T-helper 17 cell (primary cell): ENCODE measurements at regions not wholly inside any gene's neighbourhood (a gene's known extent, or its start where the extent isn't known, plus 50 kb on each side); places are given as distances from the start of the nearest gene placed in this dataset.

Source experiments
- ATAC-seq: fragments of 150-1000 bp; cut with Tn5 transposase; 2 replicates; pipeline ENCODE4 v1.10.0; 2021; ENCODE audit warnings: mild to moderate bottlenecking, moderate library complexity
- DNase-seq, 3 donors: peaks; one replicate each; pipeline versions ENCODE4 v3.0.0 to v3.0.0-alpha.2; 2020 to 2021
- H3K9me3 ChIP-seq: one replicate; pipeline ENCODE4 v1.7.0; 2013; ENCODE audit warnings: low read length, mild to moderate bottlenecking; ENCODE audit not compliant: control insufficient read depth, poor library complexity, severe bottlenecking
- H3K27ac Mint-ChIP-seq: one replicate; pipeline ENCODE4 v1.8.0; 2022; ENCODE audit warnings: mild to moderate bottlenecking, moderate library complexity, mixed read lengths
- H3K27me3 Mint-ChIP-seq: one replicate; pipeline ENCODE4 v1.8.0; 2022; ENCODE audit warnings: mixed read lengths
- H3K36me3 Mint-ChIP-seq: one replicate; pipeline ENCODE4 v1.8.0; 2022; ENCODE audit warnings: low read depth, mixed read lengths
- H3K4me1 Mint-ChIP-seq: one replicate; pipeline ENCODE4 v1.8.0; 2022; ENCODE audit warnings: mild to moderate bottlenecking, mixed read lengths
- H3K4me3 Mint-ChIP-seq: one replicate; pipeline ENCODE4 v1.8.0; 2022; ENCODE audit warnings: mild to moderate bottlenecking, moderate library complexity, mixed read lengths

- no peak overlapping the region for H3K4me3 Mint-ChIP-seq
- no peak for DNase-seq
- H3K27ac Mint-ChIP-seq = no peak overlapping the region
- peaks cover 24% of the 10 kb centered on the region for H3K27me3 Mint-ChIP-seq
- no peak for ATAC-seq
- no peaks in the 10 kb centered on the region for H3K36me3 Mint-ChIP-seq
- no peaks in the 10 kb centered on the region for H3K9me3 ChIP-seq
- H3K4me1 Mint-ChIP-seq = no peaks in the 10 kb centered on the region
These were observed 238.2 kb downstream of the EFNB2 start for GRCh38 chr13:106297283-106297682.

- ATAC-seq (no peak), DNase-seq (no peak)
- no peak overlapping the region for H3K27ac Mint-ChIP-seq
- H3K27me3 Mint-ChIP-seq = peaks cover 24% of the 10 kb centered on the region
- H3K4me1 Mint-ChIP-seq = no peaks in the 10 kb centered on the region
- H3K4me3 Mint-ChIP-seq = no peak overlapping the region
- no peaks in the 10 kb centered on the region for H3K36me3 Mint-ChIP-seq
- no peaks in the 10 kb centered on the region for H3K9me3 ChIP-seq
These were observed 238.7 kb downstream of the EFNB2 start for GRCh38 chr13:106296723-106297122.

- no peak overlapping the region for H3K27ac Mint-ChIP-seq
- ATAC-seq (no peak), DNase-seq (no peak)
- H3K36me3 Mint-ChIP-seq = no peaks in the 10 kb centered on the region
- H3K9me3 ChIP-seq = no peaks in the 10 kb centered on the region
- H3K4me1 Mint-ChIP-seq = no peaks in the 10 kb centered on the region
- H3K4me3 Mint-ChIP-seq = no peak overlapping the region
- H3K27me3 Mint-ChIP-seq = peaks cover 24% of the 10 kb centered on the region
These were observed 239.5 kb downstream of the EFNB2 start for GRCh38 chr13:106295971-106296370.

GRCh38 chr13:106291006-106291405 is 244.5 kb downstream of the EFNB2 start:
- H3K27ac Mint-ChIP-seq = no peak overlapping the region
- ATAC-seq = no peak
- no peak overlapping the region for H3K4me3 Mint-ChIP-seq

GRCh38 chr13:106287351-106287750 is 248.1 kb downstream of the EFNB2 start:
- Mint-ChIP-seq H3K27ac (no peak overlapping the region), H3K27me3 (peaks cover 4% of the 10 kb centered on the region), H3K4me3 (no peak overlapping the region), H3K4me1 (no peaks in the 10 kb centered on the region), H3K36me3 (no peaks in the 10 kb centered on the region)
- DNase-seq = no peak
- no peaks in the 10 kb centered on the region for H3K9me3 ChIP-seq
- no peak for ATAC-seq

More at GRCh38 chr13:106291006-106291405, 244.5 kb downstream of the EFNB2 start:
- Mint-ChIP-seq H3K27me3 (peaks cover 11% of the 10 kb centered on the region), H3K4me1 (no peaks in the 10 kb centered on the region), H3K36me3 (no peaks in the 10 kb centered on the region)
- no peak for DNase-seq
- H3K9me3 ChIP-seq = no peaks in the 10 kb centered on the region

GRCh38 chr13:106286811-106287210 is 248.7 kb downstream of the EFNB2 start:
- ATAC-seq (no peak), DNase-seq (no peak)
- Mint-ChIP-seq H3K36me3 (no peaks in the 10 kb centered on the region), H3K27ac (no peak overlapping the region), H3K4me1 (no peaks in the 10 kb centered on the region), H3K27me3 (peaks cover 4% of the 10 kb centered on the region), H3K4me3 (no peak overlapping the region)
- H3K9me3 ChIP-seq = no peaks in the 10 kb centered on the region

GRCh38 chr13:106284358-106284757 is 251.1 kb downstream of the EFNB2 start:
- Mint-ChIP-seq H3K4me3 (no peak overlapping the region), H3K27ac (no peak overlapping the region), H3K36me3 (no peaks in the 10 kb centered on the region), H3K4me1 (no peaks in the 10 kb centered on the region), H3K27me3 (peaks cover 4% of the 10 kb centered on the region)
- ATAC-seq = no peak
- H3K9me3 ChIP-seq = no peaks in the 10 kb centered on the region
- no peak for DNase-seq

- ATAC-seq (no peak), DNase-seq (no peak)
- Mint-ChIP-seq H3K27ac (no peak overlapping the region), H3K27me3 (peaks cover 4% of the 10 kb centered on the region), H3K4me3 (no peak overlapping the region), H3K36me3 (no peaks in the 10 kb centered on the region), H3K4me1 (no peaks in the 10 kb centered on the region)
- no peaks in the 10 kb centered on the region for H3K9me3 ChIP-seq
These were observed 254.0 kb downstream of the EFNB2 start for GRCh38 chr13:106281426-106281825.

- no peaks in the 10 kb centered on the region for H3K9me3 ChIP-seq
- no peaks in the 10 kb centered on the region for H3K4me1 Mint-ChIP-seq
- no peaks in the 10 kb centered on the region for H3K27me3 Mint-ChIP-seq
- no peak for ATAC-seq
- H3K4me3 Mint-ChIP-seq = no peak overlapping the region
- H3K27ac Mint-ChIP-seq = no peak overlapping the region
- no peaks in the 10 kb centered on the region for H3K36me3 Mint-ChIP-seq
- DNase-seq = no peak
These were observed 257.8 kb downstream of the EFNB2 start for GRCh38 chr13:106277484-106278154.

GRCh38 chr13:106276876-106277275 is 258.6 kb downstream of the EFNB2 start:
- Mint-ChIP-seq H3K27ac (no peak overlapping the region), H3K4me3 (no peak overlapping the region), H3K4me1 (no peaks in the 10 kb centered on the region), H3K36me3 (no peaks in the 10 kb centered on the region), H3K27me3 (peaks cover 2% of the 10 kb centered on the region)
- DNase-seq (no peak), ATAC-seq (no peak)
- no peaks in the 10 kb centered on the region for H3K9me3 ChIP-seq

GRCh38 chr13:106275446-106276032 is 259.9 kb downstream of the EFNB2 start:
- Mint-ChIP-seq H3K27ac (no peak overlapping the region), H3K27me3 (peaks cover 4% of the 10 kb centered on the region), H3K36me3 (no peaks in the 10 kb centered on the region), H3K4me1 (no peaks in the 10 kb centered on the region), H3K4me3 (no peak overlapping the region)
- no peaks in the 10 kb centered on the region for H3K9me3 ChIP-seq
- no peak for ATAC-seq
- DNase-seq = no peak

GRCh38 chr13:106274551-106275203 is 260.8 kb downstream of the EFNB2 start:
- H3K27me3 Mint-ChIP-seq = peaks cover 4% of the 10 kb centered on the region
- no peaks in the 10 kb centered on the region for H3K36me3 Mint-ChIP-seq
- no peaks in the 10 kb centered on the region for H3K9me3 ChIP-seq
- no peak overlapping the region for H3K27ac Mint-ChIP-seq
- ATAC-seq (no peak), DNase-seq (no peak)
- no peak overlapping the region for H3K4me3 Mint-ChIP-seq
- H3K4me1 Mint-ChIP-seq = no peaks in the 10 kb centered on the region

GRCh38 chr13:106263801-106264200 is 271.7 kb downstream of the EFNB2 start:
- no peaks in the 10 kb centered on the region for H3K4me1 Mint-ChIP-seq
- no peaks in the 10 kb centered on the region for H3K9me3 ChIP-seq
- ATAC-seq (no peak), DNase-seq (no peak)
- no peak overlapping the region for H3K4me3 Mint-ChIP-seq
- no peaks in the 10 kb centered on the region for H3K36me3 Mint-ChIP-seq
- H3K27ac Mint-ChIP-seq = no peak overlapping the region
- no peaks in the 10 kb centered on the region for H3K27me3 Mint-ChIP-seq

GRCh38 chr13:106262886-106263285 is 272.6 kb downstream of the EFNB2 start:
- ATAC-seq (no peak), DNase-seq (no peak)
- H3K27ac Mint-ChIP-seq = no peak overlapping the region
- no peaks in the 10 kb centered on the region for H3K27me3 Mint-ChIP-seq
- H3K4me3 Mint-ChIP-seq = no peak overlapping the region
- no peaks in the 10 kb centered on the region for H3K4me1 Mint-ChIP-seq
- H3K36me3 Mint-ChIP-seq = no peaks in the 10 kb centered on the region
- H3K9me3 ChIP-seq = no peaks in the 10 kb centered on the region
